Liver (tissue), 8 donors: ENCODE measurements at regions not wholly inside any gene's neighbourhood (a gene's known extent, or its start where the extent isn't known, plus 50 kb on each side); places are given as distances from the start of the nearest gene placed in this dataset.
"Not testable (repeated sequence)": the region's sequence is repeated elsewhere in the genome, so short reads cannot be mapped to it uniquely, and the experiment has no call there.

ENCODE experiments used
- DNase-seq: peaks from one replicate; pipeline ENCODE4 v3.0.0-alpha.2; 2017; ENCODE audit warnings: low spot score
- H3K27ac ChIP-seq, 2 donors: one replicate each; pipeline ENCODE4 v1.7.0; 2013; ENCODE audit warnings: inconsistent platforms in 2 of 2, low read length in 2 of 2, control low read depth in 1 of 2, low read depth in 1 of 2, mild to moderate bottlenecking in 1 of 2
- H3K27me3 ChIP-seq, 4 donors: one replicate each; pipeline versions ENCODE4 v1.6.1 to v1.7.0; 2013; ENCODE audit warnings: low read length in 3 of 4, inconsistent platforms in 1 of 4, mild to moderate bottlenecking in 1 of 4, moderate library complexity in 1 of 4; ENCODE audit not compliant: control insufficient read depth in 4 of 4, insufficient read depth in 4 of 4
- H3K36me3 ChIP-seq, 4 donors: one replicate each; pipeline versions ENCODE4 v1.6.1 to v1.7.0; 2013; ENCODE audit warnings: low read length in 3 of 4, mild to moderate bottlenecking in 3 of 4, low read depth in 1 of 4, moderate library complexity in 1 of 4; ENCODE audit not compliant: control insufficient read depth in 4 of 4, insufficient read depth in 3 of 4
- H3K4me1 ChIP-seq, 4 donors: one replicate each; pipeline versions ENCODE4 v1.6.1 to v1.7.0; 2013; ENCODE audit warnings: low read length in 3 of 4, mild to moderate bottlenecking in 3 of 4, moderate library complexity in 1 of 4; ENCODE audit not compliant: control insufficient read depth in 4 of 4, insufficient read depth in 4 of 4
- H3K4me3 ChIP-seq, 3 donors: one replicate each; pipeline versions ENCODE4 v1.6.1 to v1.7.0; 2013; ENCODE audit warnings: low read length in 3 of 3, control low read depth in 1 of 3, low read depth in 1 of 3, mild to moderate bottlenecking in 1 of 3
- H3K9ac ChIP-seq, 2 donors: one replicate each; pipeline ENCODE4 v1.7.0; 2013; ENCODE audit warnings: low read length in 2 of 2, mild to moderate bottlenecking in 2 of 2, moderate library complexity in 2 of 2, control low read depth in 1 of 2, low read depth in 1 of 2
- H3K9me3 ChIP-seq, 4 donors: one replicate each; pipeline versions ENCODE4 v1.6.1 to v1.7.0; 2013; ENCODE audit warnings: low read length in 3 of 4; ENCODE audit not compliant: control insufficient read depth in 4 of 4
- EGR1 ChIP-seq, 2 donors: IDR thresholded peaks; 2 replicates each; pipeline ENCODE4 v1.6.1; 2016 to 2018; ENCODE audit warnings: antibody characterized with exemption in 2 of 2, low read depth in 2 of 2
- FOXA1 ChIP-seq: IDR thresholded peaks from 2 replicates; pipeline ENCODE4 v1.6.1; 2016; ENCODE audit warnings: antibody characterized with exemption
- FOXA2 ChIP-seq: IDR thresholded peaks from 2 replicates; pipeline ENCODE4 v1.6.1; 2016; ENCODE audit warnings: antibody characterized with exemption
- GABPA ChIP-seq, 2 donors: IDR thresholded peaks in 1 of 2; conservative IDR thresholded peaks in 1 of 2; 2 replicates each; pipeline ENCODE4 v1.6.1; 2016; ENCODE audit warnings: antibody characterized with exemption in 2 of 2, mild to moderate bottlenecking in 1 of 2, moderate library complexity in 1 of 2
- HNF4A ChIP-seq, 2 donors: conservative IDR thresholded peaks; 2 replicates each; pipeline ENCODE4 v1.6.1; 2016; ENCODE audit warnings: antibody characterized with exemption in 2 of 2, mild to moderate bottlenecking in 2 of 2
- HNF4G ChIP-seq: IDR thresholded peaks from 2 replicates; pipeline ENCODE4 v1.6.1; 2016; ENCODE audit warnings: antibody characterized with exemption
- JUND ChIP-seq, 2 donors: IDR thresholded peaks; 2 replicates each; pipeline ENCODE4 v1.6.1; 2016; ENCODE audit warnings: antibody characterized with exemption in 2 of 2
- NR2F2 ChIP-seq: IDR thresholded peaks from 2 replicates; pipeline ENCODE4 v1.6.1; 2016; ENCODE audit warnings: antibody characterized with exemption
- RAD21 ChIP-seq, 2 donors: IDR thresholded peaks; 2 replicates each; pipeline ENCODE4 v1.6.1; 2016; ENCODE audit warnings: antibody characterized with exemption in 2 of 2, mild to moderate bottlenecking in 2 of 2
- RXRA ChIP-seq, 2 donors: IDR thresholded peaks; 2 replicates each; pipeline ENCODE4 v1.6.1; 2017 to 2018; ENCODE audit warnings: antibody characterized with exemption in 2 of 2, mild to moderate bottlenecking in 1 of 2
- SP1 ChIP-seq: IDR thresholded peaks from 2 replicates; pipeline ENCODE4 v1.6.1; 2018; ENCODE audit warnings: antibody characterized with exemption, mild to moderate bottlenecking
- TAF1 ChIP-seq: conservative IDR thresholded peaks from 2 replicates; pipeline ENCODE4 v1.6.1; 2016; ENCODE audit warnings: antibody characterized with exemption, mild to moderate bottlenecking
- YY1 ChIP-seq: IDR thresholded peaks from 2 replicates; pipeline ENCODE4 v1.6.1; 2016; ENCODE audit warnings: antibody characterized with exemption, mild to moderate bottlenecking
- WGBS: extraction: QIAGEN DNeasy Blood & Tissue Kit; methylation state at CpG from one replicate; pipeline ENCODE4 v1.1.7; 2013; 5-methylcytosine and 5-hydroxymethylcytosine counted together
- TF ChIP-seq, protein P1 (sequence below): IDR thresholded peaks from 2 replicates; pipeline ENCODE4 v1.6.1; 2016; ENCODE audit warnings: antibody characterized with exemption
- TF ChIP-seq, protein P2 (sequence below): IDR thresholded peaks from 2 replicates; pipeline ENCODE4 v1.6.1; 2016; ENCODE audit warnings: antibody characterized with exemption
- TF ChIP-seq, protein P3 (sequence below): fragments of 150-350 bp; IDR thresholded peaks from 2 replicates; pipeline ENCODE4 v1.5.1; 2017; ENCODE audit warnings: improper control_type of control experiment, low read depth, low read length; ENCODE audit not compliant: missing input control
- TF ChIP-seq, protein P4 (sequence below): IDR thresholded peaks from 2 replicates; pipeline ENCODE4 v1.6.1; 2016; ENCODE audit warnings: antibody characterized with exemption, mild to moderate bottlenecking
- TF ChIP-seq, protein P5 (sequence below): IDR thresholded peaks from 2 replicates; pipeline ENCODE4 v1.6.1; 2016; ENCODE audit warnings: antibody characterized with exemption
- donor health status: healthy.
- donor health status: healthy.
- donor health status: healthy.
- donor health status: healthy.
- donor health status: healthy.

DNA sequence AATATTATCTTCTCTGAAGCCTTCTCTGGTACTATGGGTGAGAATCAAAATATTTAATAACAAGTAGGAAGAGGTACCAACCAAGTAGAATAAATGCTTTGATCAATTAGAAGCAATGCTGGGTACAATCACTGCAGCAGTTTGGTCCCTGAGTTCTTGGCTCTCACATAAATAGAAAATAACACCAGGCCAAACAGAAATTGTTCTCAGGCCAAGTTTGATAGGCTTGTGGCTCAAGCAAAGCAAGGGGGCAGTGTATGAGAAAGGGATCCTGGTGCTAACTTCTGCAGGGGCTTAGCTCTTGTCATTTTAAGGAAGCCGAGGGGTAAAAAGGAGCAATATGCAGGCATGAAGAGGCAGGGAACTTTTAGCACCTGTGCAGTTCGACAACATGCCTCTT is 146.8 kb upstream of the TMEM229A start:
- H3K27me3 ChIP-seq: no peaks in the 10 kb centered on the region
- TF ChIP-seq JUND (IDR thresholded peaks at IDR 0.05) (no peak), HNF4G (no peak), SP1 (no peak)
- no peak overlapping the region for H3K4me3 ChIP-seq
- no peak for DNase-seq
- no peak overlapping the region for H3K27ac ChIP-seq
- H3K9ac ChIP-seq: no peak overlapping the region
- no peaks in the 10 kb centered on the region for H3K9me3 ChIP-seq
- H3K36me3 ChIP-seq: no peaks in the 10 kb centered on the region
- WGBS: 88% methylated on average over 2 of the region's 2 CpGs
- H3K4me1 ChIP-seq: no peaks in the 10 kb centered on the region

DNA sequence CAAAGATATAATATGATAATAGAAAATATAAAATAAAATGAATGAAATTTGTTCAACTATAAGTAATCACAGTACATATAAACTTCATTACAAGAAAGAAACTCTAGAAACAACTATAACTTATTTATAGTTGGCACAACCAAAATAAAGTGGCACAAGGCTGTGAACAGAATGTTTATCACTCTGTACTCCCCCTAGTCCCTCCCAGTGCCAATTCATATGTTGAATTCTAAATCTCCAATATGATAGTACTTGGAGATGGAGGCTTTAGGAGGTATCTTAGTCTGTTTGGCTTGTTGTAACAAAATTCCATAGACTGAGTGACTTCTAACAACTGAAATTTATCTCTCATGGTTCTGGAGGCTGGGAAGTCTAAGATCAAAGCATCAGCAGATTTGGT is 145.0 kb upstream of the TMEM229A start:
- TF ChIP-seq FOXA2: no peak
- TF ChIP-seq, protein P1, sequence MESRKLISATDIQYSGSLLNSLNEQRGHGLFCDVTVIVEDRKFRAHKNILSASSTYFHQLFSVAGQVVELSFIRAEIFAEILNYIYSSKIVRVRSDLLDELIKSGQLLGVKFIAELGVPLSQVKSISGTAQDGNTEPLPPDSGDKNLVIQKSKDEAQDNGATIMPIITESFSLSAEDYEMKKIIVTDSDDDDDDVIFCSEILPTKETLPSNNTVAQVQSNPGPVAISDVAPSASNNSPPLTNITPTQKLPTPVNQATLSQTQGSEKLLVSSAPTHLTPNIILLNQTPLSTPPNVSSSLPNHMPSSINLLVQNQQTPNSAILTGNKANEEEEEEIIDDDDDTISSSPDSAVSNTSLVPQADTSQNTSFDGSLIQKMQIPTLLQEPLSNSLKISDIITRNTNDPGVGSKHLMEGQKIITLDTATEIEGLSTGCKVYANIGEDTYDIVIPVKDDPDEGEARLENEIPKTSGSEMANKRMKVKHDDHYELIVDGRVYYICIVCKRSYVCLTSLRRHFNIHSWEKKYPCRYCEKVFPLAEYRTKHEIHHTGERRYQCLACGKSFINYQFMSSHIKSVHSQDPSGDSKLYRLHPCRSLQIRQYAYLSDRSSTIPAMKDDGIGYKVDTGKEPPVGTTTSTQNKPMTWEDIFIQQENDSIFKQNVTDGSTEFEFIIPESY: no peak
- TF ChIP-seq RXRA (IDR thresholded peaks at IDR 0.05): no peak
- TF ChIP-seq NR2F2: no peak
- TF ChIP-seq, protein P2, sequence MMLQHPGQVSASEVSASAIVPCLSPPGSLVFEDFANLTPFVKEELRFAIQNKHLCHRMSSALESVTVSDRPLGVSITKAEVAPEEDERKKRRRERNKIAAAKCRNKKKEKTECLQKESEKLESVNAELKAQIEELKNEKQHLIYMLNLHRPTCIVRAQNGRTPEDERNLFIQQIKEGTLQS: no peak
- TF ChIP-seq YY1: no peak
- TF ChIP-seq, protein P3, sequence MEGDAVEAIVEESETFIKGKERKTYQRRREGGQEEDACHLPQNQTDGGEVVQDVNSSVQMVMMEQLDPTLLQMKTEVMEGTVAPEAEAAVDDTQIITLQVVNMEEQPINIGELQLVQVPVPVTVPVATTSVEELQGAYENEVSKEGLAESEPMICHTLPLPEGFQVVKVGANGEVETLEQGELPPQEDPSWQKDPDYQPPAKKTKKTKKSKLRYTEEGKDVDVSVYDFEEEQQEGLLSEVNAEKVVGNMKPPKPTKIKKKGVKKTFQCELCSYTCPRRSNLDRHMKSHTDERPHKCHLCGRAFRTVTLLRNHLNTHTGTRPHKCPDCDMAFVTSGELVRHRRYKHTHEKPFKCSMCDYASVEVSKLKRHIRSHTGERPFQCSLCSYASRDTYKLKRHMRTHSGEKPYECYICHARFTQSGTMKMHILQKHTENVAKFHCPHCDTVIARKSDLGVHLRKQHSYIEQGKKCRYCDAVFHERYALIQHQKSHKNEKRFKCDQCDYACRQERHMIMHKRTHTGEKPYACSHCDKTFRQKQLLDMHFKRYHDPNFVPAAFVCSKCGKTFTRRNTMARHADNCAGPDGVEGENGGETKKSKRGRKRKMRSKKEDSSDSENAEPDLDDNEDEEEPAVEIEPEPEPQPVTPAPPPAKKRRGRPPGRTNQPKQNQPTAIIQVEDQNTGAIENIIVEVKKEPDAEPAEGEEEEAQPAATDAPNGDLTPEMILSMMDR: no peak
- TF ChIP-seq, protein P4, sequence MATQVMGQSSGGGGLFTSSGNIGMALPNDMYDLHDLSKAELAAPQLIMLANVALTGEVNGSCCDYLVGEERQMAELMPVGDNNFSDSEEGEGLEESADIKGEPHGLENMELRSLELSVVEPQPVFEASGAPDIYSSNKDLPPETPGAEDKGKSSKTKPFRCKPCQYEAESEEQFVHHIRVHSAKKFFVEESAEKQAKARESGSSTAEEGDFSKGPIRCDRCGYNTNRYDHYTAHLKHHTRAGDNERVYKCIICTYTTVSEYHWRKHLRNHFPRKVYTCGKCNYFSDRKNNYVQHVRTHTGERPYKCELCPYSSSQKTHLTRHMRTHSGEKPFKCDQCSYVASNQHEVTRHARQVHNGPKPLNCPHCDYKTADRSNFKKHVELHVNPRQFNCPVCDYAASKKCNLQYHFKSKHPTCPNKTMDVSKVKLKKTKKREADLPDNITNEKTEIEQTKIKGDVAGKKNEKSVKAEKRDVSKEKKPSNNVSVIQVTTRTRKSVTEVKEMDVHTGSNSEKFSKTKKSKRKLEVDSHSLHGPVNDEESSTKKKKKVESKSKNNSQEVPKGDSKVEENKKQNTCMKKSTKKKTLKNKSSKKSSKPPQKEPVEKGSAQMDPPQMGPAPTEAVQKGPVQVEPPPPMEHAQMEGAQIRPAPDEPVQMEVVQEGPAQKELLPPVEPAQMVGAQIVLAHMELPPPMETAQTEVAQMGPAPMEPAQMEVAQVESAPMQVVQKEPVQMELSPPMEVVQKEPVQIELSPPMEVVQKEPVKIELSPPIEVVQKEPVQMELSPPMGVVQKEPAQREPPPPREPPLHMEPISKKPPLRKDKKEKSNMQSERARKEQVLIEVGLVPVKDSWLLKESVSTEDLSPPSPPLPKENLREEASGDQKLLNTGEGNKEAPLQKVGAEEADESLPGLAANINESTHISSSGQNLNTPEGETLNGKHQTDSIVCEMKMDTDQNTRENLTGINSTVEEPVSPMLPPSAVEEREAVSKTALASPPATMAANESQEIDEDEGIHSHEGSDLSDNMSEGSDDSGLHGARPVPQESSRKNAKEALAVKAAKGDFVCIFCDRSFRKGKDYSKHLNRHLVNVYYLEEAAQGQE: no peak
- no peak for TF ChIP-seq JUND (IDR thresholded peaks at IDR 0.05)
- TF ChIP-seq RAD21 (IDR thresholded peaks at IDR 0.05): no peak
- no peak for TF ChIP-seq HNF4G
- no peak for TF ChIP-seq EGR1 (IDR thresholded peaks at IDR 0.05; ENCODE audit: low read depth in 2 of 2)
- no peak for TF ChIP-seq TAF1
- TF ChIP-seq SP1: no peak
- TF ChIP-seq FOXA1: no peak
- TF ChIP-seq, protein P5, sequence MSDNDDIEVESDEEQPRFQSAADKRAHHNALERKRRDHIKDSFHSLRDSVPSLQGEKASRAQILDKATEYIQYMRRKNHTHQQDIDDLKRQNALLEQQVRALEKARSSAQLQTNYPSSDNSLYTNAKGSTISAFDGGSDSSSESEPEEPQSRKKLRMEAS: no peak
- TF ChIP-seq HNF4A (conservative IDR thresholded peaks at IDR 0.05): no peak
- TF ChIP-seq GABPA (IDR thresholded peaks at IDR 0.05 in 1 of 2, conservative IDR thresholded peaks at IDR 0.05 in 1 of 2): no peak
- Histone ChIP-seq H3K9ac (no peak overlapping the region), H3K4me1 (no peaks in the 10 kb centered on the region)

DNA sequence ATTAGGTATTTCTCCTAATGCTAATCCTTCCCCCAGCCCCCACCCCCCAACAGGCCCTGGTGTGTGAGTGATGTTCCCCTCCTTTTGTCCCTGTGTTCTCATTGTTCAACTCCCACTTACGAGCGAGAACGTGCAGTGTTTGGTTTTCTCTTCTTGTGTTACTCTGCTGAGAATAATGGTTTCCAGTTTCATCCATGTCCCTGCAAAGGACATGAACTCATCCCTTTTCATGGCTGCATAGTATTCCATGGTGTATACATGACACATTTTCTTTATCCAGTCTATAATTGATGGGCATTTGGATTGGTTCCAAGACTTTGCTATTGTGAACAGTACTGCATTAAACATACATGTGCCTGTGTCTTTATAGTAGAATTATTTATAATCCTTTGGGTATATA is 138.9 kb upstream of the TMEM229A start:
- H3K4me3 ChIP-seq, H3K27me3 ChIP-seq, DNase-seq, H3K36me3 ChIP-seq, H3K27ac ChIP-seq, H3K4me1 ChIP-seq, H3K9ac ChIP-seq, H3K9me3 ChIP-seq: not testable (repeated sequence)
- 91% methylated on average over 3 of the region's 3 CpGs for WGBS

More for the DNA sequence above, 145.0 kb upstream of the TMEM229A start:
- DNase-seq: no peak
- H3K27me3 ChIP-seq: no peaks in the 10 kb centered on the region
- H3K36me3 ChIP-seq: no peaks in the 10 kb centered on the region
- H3K9me3 ChIP-seq: no peaks in the 10 kb centered on the region
- H3K27ac ChIP-seq: no peak overlapping the region
- no peak overlapping the region for H3K4me3 ChIP-seq
